Fibroblast of skin of left quadriceps (primary cell): ENCODE measurements at regions not wholly inside any gene's neighbourhood (a gene's known extent, or its start where the extent isn't known, plus 50 kb on each side); places are given as distances from the start of the nearest gene placed in this dataset.
A peak's percentile ranks its signal among the peaks of the same experiment; 100 is the strongest.
"Not testable (repeated sequence)": the region's sequence is repeated elsewhere in the genome, so short reads cannot be mapped to it uniquely, and the experiment has no call there.

Source experiments
- DNase-seq, 2 experiments: peaks; one replicate each; pipeline ENCODE4 v3.0.0-alpha.2; 2013; ENCODE audit warnings: low read depth in 2 of 2

GRCh38 chr6:140775061-140775460, 1357.7 kb upstream of the GJE1 start:
- DNase-seq = no peak

- peak; percentile 45 to 49 for DNase-seq
Measured at GRCh38 chr6:140774080-140774505, 1358.6 kb upstream of the GJE1 start.

- DNase-seq = no peak
Measured at GRCh38 chr6:140773276-140773675, 1359.4 kb upstream of the GJE1 start.

- DNase-seq = no peak
Measured at GRCh38 chr6:140772576-140772975, 1360.1 kb upstream of the GJE1 start.

GRCh38 chr6:140768133-140768532, 1364.6 kb upstream of the GJE1 start:
- no peak for DNase-seq

- no peak for DNase-seq
Measured at GRCh38 chr6:140766999-140767398, 1365.7 kb upstream of the GJE1 start.

GRCh38 chr6:140758169-140758877, 1374.4 kb upstream of the GJE1 start:
- no peak for DNase-seq

- no peak for DNase-seq
Measured at GRCh38 chr6:140752234-140752633, 1377.8 kb upstream of the CITED2 start.

- DNase-seq = no peak
Measured at GRCh38 chr6:140747114-140747513, 1372.7 kb upstream of the CITED2 start.

GRCh38 chr6:140744659-140745320, 1370.3 kb upstream of the CITED2 start:
- DNase-seq = peak; percentile 7 to 16

GRCh38 chr6:140736231-140736630, 1361.8 kb upstream of the CITED2 start:
- peak; percentile 33 to 37 for DNase-seq

GRCh38 chr6:140732991-140733390, 1358.5 kb upstream of the CITED2 start:
- no peak for DNase-seq

- DNase-seq = no peak
Measured at GRCh38 chr6:140732155-140732554, 1357.7 kb upstream of the CITED2 start.

GRCh38 chr6:140731741-140732140, 1357.3 kb upstream of the CITED2 start:
- no peak for DNase-seq

GRCh38 chr6:140729521-140729920, 1355.1 kb upstream of the CITED2 start:
- DNase-seq = no peak

GRCh38 chr6:140718021-140718420, 1343.6 kb upstream of the CITED2 start:
- DNase-seq = no peak

- no peak for DNase-seq
Measured at GRCh38 chr6:140713495-140713894, 1339.0 kb upstream of the CITED2 start.

- no peak for DNase-seq
Measured at GRCh38 chr6:140711019-140711613, 1336.7 kb upstream of the CITED2 start.

- no peak for DNase-seq
Measured at GRCh38 chr6:140708441-140708840, 1334.0 kb upstream of the CITED2 start.

- DNase-seq = not testable (repeated sequence)
Measured at GRCh38 chr6:140704008-140704407, 1329.6 kb upstream of the CITED2 start.

- no peak for DNase-seq
Measured at GRCh38 chr6:140697585-140697984, 1323.1 kb upstream of the CITED2 start.

- DNase-seq = no peak
Measured at GRCh38 chr6:140684776-140685550, 1310.5 kb upstream of the CITED2 start.
